A549 (cell line): ENCODE measurements at regions not wholly inside any gene's neighbourhood (a gene's known extent, or its start where the extent isn't known, plus 50 kb on each side); places are given as distances from the start of the nearest gene placed in this dataset.
A peak's percentile ranks its signal among the peaks of the same experiment; 100 is the strongest.

ENCODE experiments used
- ATAC-seq, 2 experiments: fragments of 200-7000 bp in 1 of 2; fragments of >200 bp in 1 of 2; cut with Nextera tagmentation in 1 of 2; cut with Tn5 transposase in 1 of 2; 3 replicates each; pipeline versions ENCODE4 v1.8.0 to v1.9.1; 2018 to 2020; ENCODE audit warnings: mild to moderate bottlenecking in 1 of 2, moderate library complexity in 1 of 2
- CTCF ChIA-PET: fragments of 300-600 bp; sonication (Branson Sonifier 250); formaldehyde crosslinking; extraction: SDS; loops from one replicate; lab custom pipeline; 2021; ENCODE audit warnings: antibody characterized with exemption, inconsistent platforms; lab: Yijun Ruan, JAX
- POLR2A ChIA-PET: fragments of 350-600 bp; formaldehyde crosslinking; extraction: SDS; loops from one replicate; lab custom pipeline; 2021; ENCODE audit warnings: antibody characterized with exemption, inconsistent platforms; lab: Yijun Ruan, JAX
- DNase-seq, 2 experiments: peaks; one replicate each; pipeline versions ENCODE4 v3.0.0 to v3.0.0-alpha.2; 2011 to 2016; ENCODE audit warnings: low read depth in 1 of 2, low spot score in 1 of 2
- FAIRE-seq: peaks from 2 replicates; lab custom pipeline; 2011; peaks lifted over from hg19 to GRCh38; lab: Jason Lieb, UNC
- H3K27ac ChIP-seq, 2 experiments: fragments of >200 bp; sonication (Bioruptor Twin); formaldehyde crosslinking; 3 replicates each; pipeline ENCODE4 v1.5.1; 2016 to 2017
- H3K4me1 ChIP-seq: fragments of >200 bp; sonication (Bioruptor Twin); formaldehyde crosslinking; 3 replicates; pipeline ENCODE4 v1.6.1; 2016
- H3K4me2 ChIP-seq: fragments of >200 bp; sonication (Bioruptor Twin); formaldehyde crosslinking; 3 replicates; pipeline ENCODE4 v1.6.1; 2016
- H3K4me3 ChIP-seq: fragments of >200 bp; sonication (Bioruptor Twin); formaldehyde crosslinking; 3 replicates; pipeline ENCODE4 v1.5.1; 2016
- H3K9me3 ChIP-seq: fragments of >200 bp; sonication (Bioruptor Twin); formaldehyde crosslinking; 3 replicates; pipeline ENCODE4 v1.6.1; 2016
- BHLHE40 ChIP-seq: IDR thresholded peaks from 2 replicates; pipeline ENCODE4 v1.6.1; 2012; ENCODE audit warnings: low read depth, low read length, inconsistent platforms
- CEBPB ChIP-seq, 2 experiments: fragments of >200 bp in 1 of 2; sonication (Bioruptor Twin) in 1 of 2; formaldehyde crosslinking in 1 of 2; IDR thresholded peaks; 2 replicates each; pipeline ENCODE4 v1.6.1; 2012 to 2016
- CHD4 ChIP-seq: fragments of 200-600 bp; sonication (generic); IDR thresholded peaks from 2 replicates; pipeline ENCODE4 v1.6.1; 2016; ENCODE audit warnings: antibody characterized with exemption, mild to moderate bottlenecking, borderline replicate concordance
- EHF ChIP-seq: fragments of 250-450 bp; sonication (Bioruptor Pico); IDR thresholded peaks from 2 replicates; pipeline ENCODE4 v1.5.0; 2020; ENCODE audit warnings: mild to moderate bottlenecking
- EP300 ChIP-seq, 2 experiments: fragments of >200 bp; sonication (Bioruptor Twin); formaldehyde crosslinking; IDR thresholded peaks; 2 replicates in 1 of 2; 3 replicates in 1 of 2; pipeline ENCODE4 v1.6.1; 2016 to 2017
- ESRRA ChIP-seq: fragments of 150-350 bp; IDR thresholded peaks from 2 replicates; pipeline ENCODE4 v1.6.1; 2014; ENCODE audit warnings: mild to moderate bottlenecking, low read length, borderline replicate concordance
- FOSB ChIP-seq: fragments of 250-450 bp; sonication (Bioruptor Pico); IDR thresholded peaks from 2 replicates; pipeline ENCODE4 v1.5.0; 2020; ENCODE audit warnings: mild to moderate bottlenecking, moderate library complexity
- FOSL2 ChIP-seq, 2 experiments: fragments of 450-650 bp in 1 of 2; fragments of >200 bp in 1 of 2; sonication (Bioruptor Twin) in 1 of 2; formaldehyde crosslinking; IDR thresholded peaks; 2 replicates each; pipeline versions ENCODE4 v1.5.0 to v1.6.1; 2016 to 2020; ENCODE audit warnings: mild to moderate bottlenecking in 1 of 2, moderate library complexity in 1 of 2
- GATA3 ChIP-seq: IDR thresholded peaks from 2 replicates; pipeline ENCODE4 v1.6.1; 2012; ENCODE audit warnings: borderline replicate concordance
- HDAC2 ChIP-seq: fragments of 200-600 bp; sonication (generic); IDR thresholded peaks from 2 replicates; pipeline ENCODE4 v1.6.1; 2016
- HEYL ChIP-seq: fragments of 250-450 bp; sonication (Bioruptor Pico); IDR thresholded peaks from 2 replicates; pipeline ENCODE4 v1.8.0; 2021; ENCODE audit warnings: mild to moderate bottlenecking, moderate library complexity
- HOXA7 ChIP-seq: fragments of 250-450 bp; sonication (Bioruptor Pico); IDR thresholded peaks from 2 replicates; pipeline ENCODE4 v1.5.0; 2020; ENCODE audit warnings: mild to moderate bottlenecking, moderate library complexity
- HOXB5 ChIP-seq: fragments of 250-450 bp; sonication (Bioruptor Pico); IDR thresholded peaks from 2 replicates; pipeline ENCODE4 v1.5.0; 2020; ENCODE audit warnings: mild to moderate bottlenecking, moderate library complexity
- KDM5A ChIP-seq: fragments of 200-600 bp; sonication (generic); IDR thresholded peaks from 2 replicates; pipeline ENCODE4 v1.6.1; 2016; ENCODE audit warnings: antibody characterized with exemption, mild to moderate bottlenecking
- MAFK ChIP-seq: fragments of 450-650 bp; IDR thresholded peaks from 2 replicates; pipeline ENCODE4 v1.6.1; 2014; ENCODE audit not compliant: partially characterized antibody
- MYC ChIP-seq: IDR thresholded peaks from 2 replicates; pipeline ENCODE4 v1.6.1; 2012; ENCODE audit warnings: mild to moderate bottlenecking, inconsistent platforms, low read length, improper control_type of control experiment, borderline replicate concordance
- NFE2L2 ChIP-seq: fragments of 150-350 bp; conservative IDR thresholded peaks from 2 replicates; pipeline ENCODE4 v1.6.1; 2014; ENCODE audit warnings: low read length
- NPAS2 ChIP-seq: fragments of 250-450 bp; sonication (Bioruptor Pico); IDR thresholded peaks from 2 replicates; pipeline ENCODE4 v1.8.0; 2022; ENCODE audit warnings: mild to moderate bottlenecking, moderate library complexity, borderline replicate concordance
- PBX3 ChIP-seq: IDR thresholded peaks from 2 replicates; pipeline ENCODE4 v1.6.1; 2012
- RAD21 ChIP-seq, 2 experiments: fragments of >200 bp in 1 of 2; sonication (Bioruptor Twin) in 1 of 2; formaldehyde crosslinking in 1 of 2; IDR thresholded peaks in 1 of 2; conservative IDR thresholded peaks in 1 of 2; 2 replicates in 1 of 2; 3 replicates in 1 of 2; pipeline ENCODE4 v1.6.1; 2012 to 2018; ENCODE audit warnings: inconsistent platforms in 1 of 2
- RCOR1 ChIP-seq: fragments of 150-350 bp; IDR thresholded peaks from 2 replicates; pipeline ENCODE4 v1.6.1; 2014; ENCODE audit warnings: antibody characterized with exemption, low read length, low read depth
- TP53 ChIP-seq: fragments of 250-450 bp; sonication (Bioruptor Pico); IDR thresholded peaks from 2 replicates; pipeline ENCODE4 v1.5.0; 2021; ENCODE audit warnings: mild to moderate bottlenecking, moderate library complexity
- ZNF302 ChIP-seq: fragments of 250-450 bp; sonication (Bioruptor Pico); IDR thresholded peaks from 2 replicates; pipeline ENCODE4 v1.9.0; 2021; ENCODE audit warnings: inconsistent platforms, mild to moderate bottlenecking, moderate library complexity
- ZSCAN20 ChIP-seq: fragments of 250-450 bp; sonication (Bioruptor Pico); IDR thresholded peaks from 2 replicates; pipeline ENCODE4 v1.8.0; 2022; ENCODE audit warnings: mild to moderate bottlenecking, moderate library complexity
- WGBS: methylation state at CpG from one replicate; pipeline ENCODE4 v1.1.6; 2017; ENCODE audit errors: missing lambda C conversion rate; 5-methylcytosine and 5-hydroxymethylcytosine counted together
- TF ChIP-seq, protein P1 (sequence below): fragments of >200 bp; sonication (Bioruptor Twin); formaldehyde crosslinking; IDR thresholded peaks from 3 replicates; pipeline ENCODE4 v1.5.1; 2016
- TF ChIP-seq, protein P2 (sequence below): fragments of 250-450 bp; sonication (Bioruptor Pico); IDR thresholded peaks from 2 replicates; pipeline ENCODE4 v1.5.0; 2021; ENCODE audit warnings: mild to moderate bottlenecking, moderate library complexity, borderline replicate concordance

DNA sequence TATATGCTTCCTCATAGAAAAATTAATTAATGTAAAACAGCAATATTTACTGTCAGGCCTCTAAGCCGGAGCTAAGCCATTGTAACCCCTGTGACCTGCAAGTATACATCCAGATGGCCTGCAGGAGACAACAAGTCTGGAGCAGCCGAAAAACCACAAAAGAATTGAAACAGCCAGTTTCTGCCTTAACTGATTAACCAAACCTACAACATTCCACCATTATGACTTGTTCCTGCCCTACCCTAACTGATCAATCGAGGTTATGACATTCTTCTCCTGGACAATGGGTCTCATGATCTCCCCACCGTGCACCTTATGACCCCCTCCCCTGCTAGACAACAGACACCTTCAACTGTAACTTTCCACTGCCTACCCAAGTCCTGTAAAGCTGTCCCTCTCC, 205.8 kb upstream of the DUSP10 start (continued):
- TF ChIP-seq NPAS2 (CRISPR knock-in tag) = no peak
- no peak for TF ChIP-seq FOSB (CRISPR knock-in tag)
- TF ChIP-seq MYC = no peak
- no peak for TF ChIP-seq ZSCAN20 (CRISPR knock-in tag)

DNA sequence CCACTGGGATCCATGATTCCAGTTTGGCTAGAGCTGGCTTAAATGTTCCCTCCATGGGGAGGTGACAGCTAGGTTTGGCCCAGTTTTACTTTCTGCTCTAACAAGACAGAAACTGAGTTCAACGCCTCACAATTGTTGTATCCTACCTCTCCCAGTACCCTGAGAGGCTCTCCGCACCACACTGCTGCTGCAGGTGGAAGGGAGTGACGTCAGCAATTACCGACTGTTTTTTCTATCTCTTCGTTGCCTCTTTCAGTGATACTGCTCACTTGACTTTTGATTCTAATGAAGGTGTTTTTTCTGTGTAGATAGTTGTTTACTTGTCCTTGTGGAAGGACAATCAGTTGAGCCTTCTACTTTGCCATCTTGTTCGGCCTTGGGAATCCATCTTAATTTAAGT, 204.9 kb upstream of the DUSP10 start:
- POLR2A ChIA-PET = no interaction called here
- H3K27ac ChIP-seq = no peak overlapping the region
- CTCF ChIA-PET = no interaction called here
- no peak overlapping the region for H3K4me2 ChIP-seq
- WGBS = 79% methylated on average over 6 of the region's 6 CpGs
- DNase-seq = no peak
- TF ChIP-seq MAFK = no peak
- TF ChIP-seq CHD4 = no peak
- TF ChIP-seq, protein P1, sequence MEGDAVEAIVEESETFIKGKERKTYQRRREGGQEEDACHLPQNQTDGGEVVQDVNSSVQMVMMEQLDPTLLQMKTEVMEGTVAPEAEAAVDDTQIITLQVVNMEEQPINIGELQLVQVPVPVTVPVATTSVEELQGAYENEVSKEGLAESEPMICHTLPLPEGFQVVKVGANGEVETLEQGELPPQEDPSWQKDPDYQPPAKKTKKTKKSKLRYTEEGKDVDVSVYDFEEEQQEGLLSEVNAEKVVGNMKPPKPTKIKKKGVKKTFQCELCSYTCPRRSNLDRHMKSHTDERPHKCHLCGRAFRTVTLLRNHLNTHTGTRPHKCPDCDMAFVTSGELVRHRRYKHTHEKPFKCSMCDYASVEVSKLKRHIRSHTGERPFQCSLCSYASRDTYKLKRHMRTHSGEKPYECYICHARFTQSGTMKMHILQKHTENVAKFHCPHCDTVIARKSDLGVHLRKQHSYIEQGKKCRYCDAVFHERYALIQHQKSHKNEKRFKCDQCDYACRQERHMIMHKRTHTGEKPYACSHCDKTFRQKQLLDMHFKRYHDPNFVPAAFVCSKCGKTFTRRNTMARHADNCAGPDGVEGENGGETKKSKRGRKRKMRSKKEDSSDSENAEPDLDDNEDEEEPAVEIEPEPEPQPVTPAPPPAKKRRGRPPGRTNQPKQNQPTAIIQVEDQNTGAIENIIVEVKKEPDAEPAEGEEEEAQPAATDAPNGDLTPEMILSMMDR = no peak
- no peak for TF ChIP-seq HDAC2
- TF ChIP-seq ZSCAN20 (CRISPR knock-in tag) = no peak
- no peak for TF ChIP-seq NFE2L2
- TF ChIP-seq EHF (CRISPR knock-in tag) = no peak
- TF ChIP-seq RAD21 (conservative IDR thresholded peaks at IDR 0.05 in 1 of 2, IDR thresholded peaks at IDR 0.05 in 1 of 2) = no peak
- TF ChIP-seq EP300 (IDR thresholded peaks at IDR 0.05) = no peak
- TF ChIP-seq ESRRA = no peak
- TF ChIP-seq, protein P2, sequence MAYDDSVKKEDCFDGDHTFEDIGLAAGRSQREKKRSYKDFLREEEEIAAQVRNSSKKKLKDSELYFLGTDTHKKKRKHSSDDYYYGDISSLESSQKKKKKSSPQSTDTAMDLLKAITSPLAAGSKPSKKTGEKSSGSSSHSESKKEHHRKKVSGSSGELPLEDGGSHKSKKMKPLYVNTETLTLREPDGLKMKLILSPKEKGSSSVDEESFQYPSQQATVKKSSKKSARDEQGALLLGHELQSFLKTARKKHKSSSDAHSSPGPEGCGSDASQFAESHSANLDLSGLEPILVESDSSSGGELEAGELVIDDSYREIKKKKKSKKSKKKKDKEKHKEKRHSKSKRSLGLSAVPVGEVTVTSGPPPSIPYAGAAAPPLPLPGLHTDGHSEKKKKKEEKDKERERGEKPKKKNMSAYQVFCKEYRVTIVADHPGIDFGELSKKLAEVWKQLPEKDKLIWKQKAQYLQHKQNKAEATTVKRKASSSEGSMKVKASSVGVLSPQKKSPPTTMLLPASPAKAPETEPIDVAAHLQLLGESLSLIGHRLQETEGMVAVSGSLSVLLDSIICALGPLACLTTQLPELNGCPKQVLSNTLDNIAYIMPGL (CRISPR knock-in tag) = no peak
- TF ChIP-seq PBX3 = no peak
- no peak for TF ChIP-seq ZNF302 (CRISPR knock-in tag)
- TF ChIP-seq HOXA7 (CRISPR knock-in tag) = no peak
- no peaks in the 10 kb centered on the region for H3K4me1 ChIP-seq
- 0 out of 3 replicates have a peak, but pooled peaks cover 2% of the 10 kb centered on the region for H3K9me3 ChIP-seq
- no peak overlapping the region for H3K4me3 ChIP-seq
- no peak for ATAC-seq
- no peak for FAIRE-seq

- Histone ChIP-seq H3K4me1 (no peaks in the 10 kb centered on the region), H3K4me3 (no peak overlapping the region), H3K27ac (no peak overlapping the region), H3K4me2 (no peak overlapping the region)
- FAIRE-seq (no peak), ATAC-seq (peak in 1 of 2 experiments; percentile 43; a peak in 1 of 6 replicates)
- CTCF ChIA-PET = interaction anchor here (0.9 kb wide), 1 partner anchor 16 kb away, joined by 3 read pairs; no protein-coding TSS in a partner anchor
- 10% methylated on average over 1 of the region's 1 CpG for WGBS
- TF ChIP-seq GATA3 (no peak), TP53 (CRISPR knock-in tag) (no peak), HEYL (CRISPR knock-in tag) (no peak), MYC (no peak), FOSL2 (IDR thresholded peaks at IDR 0.05) (no peak), FOSL2 (CRISPR knock-in tag; IDR thresholded peaks at IDR 0.05) (no peak), CEBPB (IDR thresholded peaks at IDR 0.05) (no peak), ZNF302 (CRISPR knock-in tag) (no peak), KDM5A (no peak), RCOR1 (no peak), PBX3 (no peak), HOXB5 (no peak), BHLHE40 (no peak)
- TF ChIP-seq, all 56 proteins: peak for 0
- POLR2A ChIA-PET = no interaction called here
- no peak for DNase-seq
- 0 out of 3 replicates have a peak, but pooled peaks cover 2% of the 10 kb centered on the region for H3K9me3 ChIP-seq
Observed at GRCh38 chr1:221945669-221946068, 203.8 kb upstream of the DUSP10 start.
